SH-SY5Y (cell line): ENCODE measurements at regions not wholly inside any gene's neighbourhood (a gene's known extent, or its start where the extent isn't known, plus 50 kb on each side); places are given as distances from the start of the nearest gene placed in this dataset.

Source experiments
- GATA2 ChIP-seq: IDR thresholded peaks from 2 replicates; pipeline ENCODE4 v1.6.1; 2011; ENCODE audit warnings: mild to moderate bottlenecking, low read depth, low read length
- GATA3 ChIP-seq: IDR thresholded peaks from 2 replicates; pipeline ENCODE4 v1.6.1; 2011; ENCODE audit warnings: low read depth, mild to moderate bottlenecking, low read length, moderate library complexity

GRCh38 chr1:208665936-208666335, 421.8 kb upstream of the PLXNA2 start:
- no peak for TF ChIP-seq GATA2
- TF ChIP-seq GATA3 = no peak
